NB4 (cell line): ENCODE measurements at regions not wholly inside any gene's neighbourhood (a gene's known extent, or its start where the extent isn't known, plus 50 kb on each side); places are given as distances from the start of the nearest gene placed in this dataset.

Source experiments
- MYC ChIP-seq: IDR thresholded peaks from 2 replicates; pipeline ENCODE4 v1.6.1; 2011; ENCODE audit warnings: low read depth, low read length
- TF ChIP-seq, protein P1 (sequence below): IDR thresholded peaks from one replicate; pipeline ENCODE4 v1.5.1; 2012; ENCODE audit warnings: low read depth, low read length

DNA sequence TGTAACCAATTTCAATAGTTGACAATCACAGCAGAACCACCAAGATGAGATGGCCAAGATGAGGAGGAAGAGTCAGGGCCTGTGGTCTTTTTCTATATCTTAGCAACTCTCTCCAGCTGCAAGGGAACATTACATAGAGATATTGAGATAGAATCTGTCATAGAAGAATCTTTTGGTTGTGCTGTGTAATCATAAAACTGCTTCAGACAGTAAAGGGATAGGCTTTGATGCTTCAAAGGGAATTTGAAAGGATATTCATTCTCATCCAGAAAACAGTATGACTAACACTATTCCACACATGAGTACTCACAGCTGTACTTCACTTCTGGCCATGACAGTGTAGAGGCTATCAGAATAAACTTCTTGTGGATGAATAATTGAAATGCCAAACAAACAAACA is 145.9 kb downstream of the YIPF5 start:
- TF ChIP-seq, protein P1, sequence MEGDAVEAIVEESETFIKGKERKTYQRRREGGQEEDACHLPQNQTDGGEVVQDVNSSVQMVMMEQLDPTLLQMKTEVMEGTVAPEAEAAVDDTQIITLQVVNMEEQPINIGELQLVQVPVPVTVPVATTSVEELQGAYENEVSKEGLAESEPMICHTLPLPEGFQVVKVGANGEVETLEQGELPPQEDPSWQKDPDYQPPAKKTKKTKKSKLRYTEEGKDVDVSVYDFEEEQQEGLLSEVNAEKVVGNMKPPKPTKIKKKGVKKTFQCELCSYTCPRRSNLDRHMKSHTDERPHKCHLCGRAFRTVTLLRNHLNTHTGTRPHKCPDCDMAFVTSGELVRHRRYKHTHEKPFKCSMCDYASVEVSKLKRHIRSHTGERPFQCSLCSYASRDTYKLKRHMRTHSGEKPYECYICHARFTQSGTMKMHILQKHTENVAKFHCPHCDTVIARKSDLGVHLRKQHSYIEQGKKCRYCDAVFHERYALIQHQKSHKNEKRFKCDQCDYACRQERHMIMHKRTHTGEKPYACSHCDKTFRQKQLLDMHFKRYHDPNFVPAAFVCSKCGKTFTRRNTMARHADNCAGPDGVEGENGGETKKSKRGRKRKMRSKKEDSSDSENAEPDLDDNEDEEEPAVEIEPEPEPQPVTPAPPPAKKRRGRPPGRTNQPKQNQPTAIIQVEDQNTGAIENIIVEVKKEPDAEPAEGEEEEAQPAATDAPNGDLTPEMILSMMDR = no peak
- TF ChIP-seq MYC = no peak
